Activated CD8-positive, alpha-beta T cell treated with anti-CD3 and anti-CD28 coated beads for 36 hours (primary cell): ENCODE measurements at regions not wholly inside any gene's neighbourhood (a gene's known extent, or its start where the extent isn't known, plus 50 kb on each side); places are given as distances from the start of the nearest gene placed in this dataset.

Experiments used
- ATAC-seq: fragments of 200-7000 bp; cut with Tn5 transposase; one replicate; pipeline ENCODE4 v1.10.0; 2021; ENCODE audit warnings: mild to moderate bottlenecking, moderate library complexity
- CTCF ChIA-PET: fragments of 350-600 bp; sonication (Branson Sonifier 250); formaldehyde crosslinking; loops from one replicate; lab custom pipeline; 2021; ENCODE audit warnings: antibody characterized with exemption; lab: Charles Lee
- POLR2A ChIA-PET: fragments of 350-600 bp; sonication (Branson Sonifier 250); formaldehyde crosslinking; loops from one replicate; lab custom pipeline; 2021; ENCODE audit warnings: antibody characterized with exemption; lab: Charles Lee
- DNase-seq: peaks from one replicate; pipeline ENCODE4 v3.0.0-alpha.2; 2020
- H3K27ac Mint-ChIP-seq: one replicate; pipeline ENCODE4 v1.8.0; 2021; ENCODE audit warnings: mild to moderate bottlenecking, mixed read lengths
- H3K27me3 Mint-ChIP-seq: one replicate; pipeline ENCODE4 v1.8.0; 2021; ENCODE audit warnings: mixed read lengths
- H3K36me3 Mint-ChIP-seq: one replicate; pipeline ENCODE4 v1.8.0; 2021; ENCODE audit warnings: low read depth, mixed read lengths
- H3K4me1 Mint-ChIP-seq: one replicate; pipeline ENCODE4 v1.8.0; 2021; ENCODE audit warnings: low read depth, mixed read lengths
- H3K4me3 Mint-ChIP-seq: one replicate; pipeline ENCODE4 v1.8.0; 2021; ENCODE audit warnings: mild to moderate bottlenecking, moderate library complexity, mixed read lengths
- H3K9me3 Mint-ChIP-seq: one replicate; pipeline ENCODE4 v1.8.0; 2021; ENCODE audit warnings: mixed read lengths
- intact Hi-C: fragments of 100-400 bp; cut with micrococcal nuclease; formaldehyde crosslinking; loops from one replicate; pipeline ENCODE4 v1.10.0; 2022
- TF ChIP-seq, protein P1 (sequence below): fragments of 200-600 bp; IDR thresholded peaks from one replicate; pipeline ENCODE4 v1.8.0; 2022; ENCODE audit warnings: antibody characterized with exemption, mild to moderate bottlenecking

- ChIA-PET CTCF (interaction anchor here (0.9 to 1.4 kb wide), 3 partner anchors 10 to 158 kb away, joined by 3 to 4 read pairs (median 3); no protein-coding TSS in a partner anchor), POLR2A (interaction anchor here (0.8 kb wide), 1 partner anchor 11 kb away, joined by 4 read pairs; no protein-coding TSS in a partner anchor)
- H3K36me3 Mint-ChIP-seq = no peaks in the 10 kb centered on the region
- H3K9me3 Mint-ChIP-seq = peaks cover 6% of the 10 kb centered on the region
- no peaks in the 10 kb centered on the region for H3K4me1 Mint-ChIP-seq
- TF ChIP-seq, protein P1, sequence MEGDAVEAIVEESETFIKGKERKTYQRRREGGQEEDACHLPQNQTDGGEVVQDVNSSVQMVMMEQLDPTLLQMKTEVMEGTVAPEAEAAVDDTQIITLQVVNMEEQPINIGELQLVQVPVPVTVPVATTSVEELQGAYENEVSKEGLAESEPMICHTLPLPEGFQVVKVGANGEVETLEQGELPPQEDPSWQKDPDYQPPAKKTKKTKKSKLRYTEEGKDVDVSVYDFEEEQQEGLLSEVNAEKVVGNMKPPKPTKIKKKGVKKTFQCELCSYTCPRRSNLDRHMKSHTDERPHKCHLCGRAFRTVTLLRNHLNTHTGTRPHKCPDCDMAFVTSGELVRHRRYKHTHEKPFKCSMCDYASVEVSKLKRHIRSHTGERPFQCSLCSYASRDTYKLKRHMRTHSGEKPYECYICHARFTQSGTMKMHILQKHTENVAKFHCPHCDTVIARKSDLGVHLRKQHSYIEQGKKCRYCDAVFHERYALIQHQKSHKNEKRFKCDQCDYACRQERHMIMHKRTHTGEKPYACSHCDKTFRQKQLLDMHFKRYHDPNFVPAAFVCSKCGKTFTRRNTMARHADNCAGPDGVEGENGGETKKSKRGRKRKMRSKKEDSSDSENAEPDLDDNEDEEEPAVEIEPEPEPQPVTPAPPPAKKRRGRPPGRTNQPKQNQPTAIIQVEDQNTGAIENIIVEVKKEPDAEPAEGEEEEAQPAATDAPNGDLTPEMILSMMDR = no peak
- DNase-seq (no peak), ATAC-seq (no peak)
- no peak overlapping the region for H3K27ac Mint-ChIP-seq
- no peaks in the 10 kb centered on the region for H3K27me3 Mint-ChIP-seq
- H3K4me3 Mint-ChIP-seq = no peak overlapping the region
- intact Hi-C loops = no loop called here
Observed at GRCh38 chr11:27857014-27857413, 156.8 kb upstream of the BDNF start.

DNA sequence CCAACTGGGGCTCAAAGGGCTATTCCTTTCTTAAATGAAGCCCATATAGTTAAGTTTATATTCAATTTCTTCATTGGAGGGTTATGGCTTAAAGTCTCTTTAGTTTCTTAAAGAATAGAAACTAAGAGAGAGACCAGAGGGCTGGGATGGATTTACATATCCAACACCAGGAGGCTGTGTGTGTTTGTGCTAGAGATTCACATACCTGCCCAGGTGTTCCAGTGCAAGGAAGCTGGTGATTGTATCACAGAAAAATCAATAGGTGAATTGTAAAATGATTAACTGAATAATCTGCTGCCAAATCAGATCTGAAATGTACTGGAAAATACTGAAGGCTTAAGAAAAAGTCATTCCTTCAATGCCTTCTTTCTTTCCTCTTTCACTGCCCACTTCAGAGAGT, 148.2 kb upstream of the BDNF start:
- ChIA-PET CTCF (no interaction called here), POLR2A (no interaction called here)
- Mint-ChIP-seq H3K4me3 (no peak overlapping the region), H3K4me1 (no peaks in the 10 kb centered on the region), H3K9me3 (peaks cover 5% of the 10 kb centered on the region), H3K36me3 (no peaks in the 10 kb centered on the region), H3K27me3 (no peaks in the 10 kb centered on the region), H3K27ac (no peak overlapping the region)
- intact Hi-C loops = no loop called here
- ATAC-seq (no peak), DNase-seq (no peak)
- TF ChIP-seq, protein P1 = no peak

GRCh38 chr11:27847496-27847895, 147.2 kb upstream of the BDNF start:
- ATAC-seq (no peak), DNase-seq (no peak)
- H3K36me3 Mint-ChIP-seq = no peaks in the 10 kb centered on the region
- CTCF ChIA-PET = no interaction called here
- no peaks in the 10 kb centered on the region for H3K4me1 Mint-ChIP-seq
- intact Hi-C loops = no loop called here
- no peaks in the 10 kb centered on the region for H3K27me3 Mint-ChIP-seq
- TF ChIP-seq, protein P1 = no peak
- no peak overlapping the region for H3K27ac Mint-ChIP-seq
- POLR2A ChIA-PET = no interaction called here
- H3K4me3 Mint-ChIP-seq = no peak overlapping the region
- H3K9me3 Mint-ChIP-seq = peaks cover 4% of the 10 kb centered on the region

- TF ChIP-seq, protein P1 = no peak
- no peaks in the 10 kb centered on the region for H3K36me3 Mint-ChIP-seq
- ChIA-PET POLR2A (no interaction called here), CTCF (no interaction called here)
- intact Hi-C loops = no loop called here
- DNase-seq = no peak
- H3K27ac Mint-ChIP-seq = no peak overlapping the region
- H3K27me3 Mint-ChIP-seq = no peaks in the 10 kb centered on the region
- ATAC-seq = no peak
- no peak overlapping the region for H3K4me3 Mint-ChIP-seq
- no peaks in the 10 kb centered on the region for H3K9me3 Mint-ChIP-seq
- H3K4me1 Mint-ChIP-seq = no peaks in the 10 kb centered on the region
Observed at GRCh38 chr11:27842290-27842689, 142.0 kb upstream of the BDNF start.

GRCh38 chr11:27841023-27841422, 140.8 kb upstream of the BDNF start:
- ChIA-PET POLR2A (no interaction called here), CTCF (no interaction called here)
- H3K4me1 Mint-ChIP-seq = no peaks in the 10 kb centered on the region
- no peak for ATAC-seq
- H3K27me3 Mint-ChIP-seq = peaks cover 2% of the 10 kb centered on the region
- no peaks in the 10 kb centered on the region for H3K9me3 Mint-ChIP-seq
- intact Hi-C loops = no loop called here
- H3K4me3 Mint-ChIP-seq = no peak overlapping the region
- H3K36me3 Mint-ChIP-seq = no peaks in the 10 kb centered on the region
- H3K27ac Mint-ChIP-seq = no peak overlapping the region
- TF ChIP-seq, protein P1 = no peak
- no peak for DNase-seq
